Prostate gland (tissue), 2 donors: ENCODE measurements at regions not wholly inside any gene's neighbourhood (a gene's known extent, or its start where the extent isn't known, plus 50 kb on each side); places are given as distances from the start of the nearest gene placed in this dataset.

Experiments
- POLR2A ChIP-seq: fragments of 450-650 bp; IDR thresholded peaks from one replicate; pipeline ENCODE4 v1.6.1; 2016; ENCODE audit warnings: antibody characterized with exemption, mild to moderate bottlenecking
- POLR2AphosphoS5 ChIP-seq: sonication (generic); formaldehyde crosslinking; IDR thresholded peaks from one replicate; pipeline ENCODE4 v1.6.1; 2017; ENCODE audit warnings: antibody characterized with exemption
- TF ChIP-seq, protein P1 (sequence below), 4 experiments: fragments of 200-600 bp in 2 of 4; fragments of 450-650 bp in 2 of 4; sonication (generic) in 2 of 4; IDR thresholded peaks; 1 replicate in 3 of 4; 2 replicates in 1 of 4; pipeline ENCODE4 v1.5.1; 2016 to 2019; ENCODE audit warnings: antibody characterized with exemption in 4 of 4, mild to moderate bottlenecking in 2 of 4, moderate library complexity in 2 of 4

DNA sequence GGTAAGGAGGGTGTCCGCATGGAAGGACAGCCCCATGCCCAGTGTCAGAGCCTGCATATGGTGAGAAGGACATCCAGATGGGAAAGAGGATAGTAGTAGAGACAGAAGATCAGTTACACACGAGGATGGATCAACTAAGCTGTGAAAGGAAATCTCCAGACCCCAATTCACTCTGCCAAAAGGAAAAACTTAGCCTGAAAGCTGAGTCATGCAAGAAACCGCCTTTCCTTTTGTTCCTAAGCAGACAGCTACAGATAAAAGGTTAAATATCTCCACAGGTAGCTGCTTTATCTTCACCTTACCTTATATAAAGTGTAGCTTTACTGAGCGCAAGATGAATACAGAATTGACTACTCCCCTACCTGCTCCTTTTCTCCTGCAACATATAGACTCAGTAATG is 67.3 kb upstream of the LGALSL start:
- no peak for TF ChIP-seq POLR2A
- TF ChIP-seq POLR2AphosphoS5, result no peak
- TF ChIP-seq, protein P1, sequence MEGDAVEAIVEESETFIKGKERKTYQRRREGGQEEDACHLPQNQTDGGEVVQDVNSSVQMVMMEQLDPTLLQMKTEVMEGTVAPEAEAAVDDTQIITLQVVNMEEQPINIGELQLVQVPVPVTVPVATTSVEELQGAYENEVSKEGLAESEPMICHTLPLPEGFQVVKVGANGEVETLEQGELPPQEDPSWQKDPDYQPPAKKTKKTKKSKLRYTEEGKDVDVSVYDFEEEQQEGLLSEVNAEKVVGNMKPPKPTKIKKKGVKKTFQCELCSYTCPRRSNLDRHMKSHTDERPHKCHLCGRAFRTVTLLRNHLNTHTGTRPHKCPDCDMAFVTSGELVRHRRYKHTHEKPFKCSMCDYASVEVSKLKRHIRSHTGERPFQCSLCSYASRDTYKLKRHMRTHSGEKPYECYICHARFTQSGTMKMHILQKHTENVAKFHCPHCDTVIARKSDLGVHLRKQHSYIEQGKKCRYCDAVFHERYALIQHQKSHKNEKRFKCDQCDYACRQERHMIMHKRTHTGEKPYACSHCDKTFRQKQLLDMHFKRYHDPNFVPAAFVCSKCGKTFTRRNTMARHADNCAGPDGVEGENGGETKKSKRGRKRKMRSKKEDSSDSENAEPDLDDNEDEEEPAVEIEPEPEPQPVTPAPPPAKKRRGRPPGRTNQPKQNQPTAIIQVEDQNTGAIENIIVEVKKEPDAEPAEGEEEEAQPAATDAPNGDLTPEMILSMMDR (IDR thresholded peaks at IDR 0.05), result no peak
